GM12873 (cell line): ENCODE measurements at regions not wholly inside any gene's neighbourhood (a gene's known extent, or its start where the extent isn't known, plus 50 kb on each side); places are given as distances from the start of the nearest gene placed in this dataset.

ENCODE experiments used
- CTCF ChIP-seq: IDR thresholded peaks from 2 replicates; pipeline ENCODE4 v1.5.1; 2012; ENCODE audit warnings: low read depth, mild to moderate bottlenecking, moderate library complexity, low read length, control low read depth; ENCODE audit not compliant: insufficient read depth; ENCODE audit errors: missing control alignments

GRCh38 chr12:19003987-19004619, 125.4 kb upstream of the PLEKHA5 start:
- no peak for TF ChIP-seq CTCF

- TF ChIP-seq CTCF, result no peak
Observed at GRCh38 chr12:19005257-19005801, 124.2 kb upstream of the PLEKHA5 start.

- TF ChIP-seq CTCF, result no peak
Observed at GRCh38 chr12:19006626-19007137, 122.9 kb upstream of the PLEKHA5 start.

GRCh38 chr12:19008102-19008501, 121.4 kb upstream of the PLEKHA5 start:
- TF ChIP-seq CTCF, result no peak

- no peak for TF ChIP-seq CTCF
Observed at GRCh38 chr12:19010087-19010486, 119.4 kb upstream of the PLEKHA5 start.

- TF ChIP-seq CTCF, result no peak
Observed at GRCh38 chr12:19010726-19011125, 118.8 kb upstream of the PLEKHA5 start.

- TF ChIP-seq CTCF, result no peak
Observed at GRCh38 chr12:19012965-19013364, 116.6 kb upstream of the PLEKHA5 start.
